ENCODE measurements at regions not wholly inside any gene's neighbourhood (a gene's known extent, or its start where the extent isn't known, plus 50 kb on each side); places are given as distances from the start of the nearest gene placed in this dataset.

- in situ Hi-C loops (cut with HindIII; ENCODE audit: low sequenced_read_pairs), result no loop called here
- DNase-seq (ENCODE audit: low read depth, low spot score), result no peak
- H3K4me3 ChIP-seq (ENCODE audit: low read depth, low read length), result no peak overlapping the region
- TF ChIP-seq, protein P1, sequence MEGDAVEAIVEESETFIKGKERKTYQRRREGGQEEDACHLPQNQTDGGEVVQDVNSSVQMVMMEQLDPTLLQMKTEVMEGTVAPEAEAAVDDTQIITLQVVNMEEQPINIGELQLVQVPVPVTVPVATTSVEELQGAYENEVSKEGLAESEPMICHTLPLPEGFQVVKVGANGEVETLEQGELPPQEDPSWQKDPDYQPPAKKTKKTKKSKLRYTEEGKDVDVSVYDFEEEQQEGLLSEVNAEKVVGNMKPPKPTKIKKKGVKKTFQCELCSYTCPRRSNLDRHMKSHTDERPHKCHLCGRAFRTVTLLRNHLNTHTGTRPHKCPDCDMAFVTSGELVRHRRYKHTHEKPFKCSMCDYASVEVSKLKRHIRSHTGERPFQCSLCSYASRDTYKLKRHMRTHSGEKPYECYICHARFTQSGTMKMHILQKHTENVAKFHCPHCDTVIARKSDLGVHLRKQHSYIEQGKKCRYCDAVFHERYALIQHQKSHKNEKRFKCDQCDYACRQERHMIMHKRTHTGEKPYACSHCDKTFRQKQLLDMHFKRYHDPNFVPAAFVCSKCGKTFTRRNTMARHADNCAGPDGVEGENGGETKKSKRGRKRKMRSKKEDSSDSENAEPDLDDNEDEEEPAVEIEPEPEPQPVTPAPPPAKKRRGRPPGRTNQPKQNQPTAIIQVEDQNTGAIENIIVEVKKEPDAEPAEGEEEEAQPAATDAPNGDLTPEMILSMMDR (IDR thresholded peaks at IDR 0.05; ENCODE audit: low read depth, low read length), result no peak
These were observed 252.0 kb downstream of the SOX4 start for GRCh38 chr6:21845439-21846140.

- TF ChIP-seq, protein P1 (IDR thresholded peaks at IDR 0.05; ENCODE audit: low read depth, low read length), result no peak
- in situ Hi-C loops (cut with HindIII; ENCODE audit: low sequenced_read_pairs), result no loop called here
- DNase-seq (ENCODE audit: low read depth, low spot score), result no peak
- no peak overlapping the region for H3K4me3 ChIP-seq (ENCODE audit: low read depth, low read length)
These were observed 253.2 kb downstream of the SOX4 start for GRCh38 chr6:21846541-21847451.

DNA sequence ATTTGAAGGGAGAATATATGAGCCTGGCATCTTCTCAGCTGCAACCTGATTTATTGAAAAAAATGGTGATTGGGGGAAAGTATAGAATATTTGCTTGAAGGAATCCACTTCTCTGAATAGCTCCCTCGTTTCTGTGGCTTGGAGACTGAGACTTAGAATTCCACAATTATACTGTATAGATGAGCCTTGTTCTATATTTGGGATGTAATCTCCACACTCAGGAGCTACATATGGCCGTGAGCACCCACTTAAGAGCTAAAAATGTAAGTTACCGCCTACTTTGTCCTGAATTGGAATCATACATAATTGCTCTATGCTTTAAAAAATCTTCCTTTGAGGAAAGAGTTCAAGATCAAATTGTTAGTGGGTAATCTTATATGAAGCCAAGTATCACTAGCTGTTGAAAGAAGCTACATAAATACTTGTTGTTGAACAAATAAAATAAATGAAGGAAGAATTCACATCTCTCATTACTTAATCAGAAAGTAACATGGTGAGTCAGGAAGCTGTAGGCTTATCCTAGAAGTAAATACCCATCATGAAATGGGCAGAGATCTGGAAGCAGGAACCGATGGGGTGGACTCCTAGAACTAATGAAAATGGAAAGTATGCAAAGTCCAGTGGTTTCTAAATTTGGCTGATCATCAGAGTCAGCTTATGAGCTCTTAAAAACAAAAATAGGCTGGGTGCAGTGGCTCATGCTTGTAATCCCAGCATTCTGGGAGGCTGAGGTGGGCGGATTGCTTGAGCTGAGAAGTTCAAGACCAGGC, 254.3 kb downstream of the SOX4 start:
- no peak overlapping the region for H3K4me3 ChIP-seq (ENCODE audit: low read depth, low read length)
- TF ChIP-seq, protein P1 (IDR thresholded peaks at IDR 0.05; ENCODE audit: low read depth, low read length), result no peak
- in situ Hi-C loops (cut with HindIII; ENCODE audit: low sequenced_read_pairs), result no loop called here
- DNase-seq (ENCODE audit: low read depth, low spot score), result no peak

DNA sequence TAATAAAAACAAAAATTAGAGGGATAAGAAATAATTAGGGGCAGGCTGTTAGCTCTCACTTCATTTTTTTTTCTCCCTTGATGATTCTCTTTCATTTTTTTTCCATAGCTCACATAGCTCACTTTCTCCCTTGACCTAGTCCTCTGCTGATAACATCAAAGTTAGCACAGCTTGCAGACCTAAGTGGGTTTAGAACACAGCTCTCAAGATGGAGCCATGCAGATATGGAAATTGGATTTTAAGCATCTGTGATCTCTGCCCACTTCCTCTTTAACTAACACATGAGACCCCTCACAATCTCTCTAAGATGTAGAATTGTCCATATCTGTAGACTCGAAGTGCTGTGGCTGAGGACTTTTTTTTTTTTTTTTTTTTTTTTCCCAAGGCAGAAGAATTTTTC, 257.1 kb downstream of the SOX4 start:
- no peak overlapping the region for H3K4me3 ChIP-seq (ENCODE audit: low read depth, low read length)
- no peak for DNase-seq (ENCODE audit: low read depth, low spot score)
- TF ChIP-seq, protein P1 (IDR thresholded peaks at IDR 0.05; ENCODE audit: low read depth, low read length), result no peak
- in situ Hi-C loops (cut with HindIII; ENCODE audit: low sequenced_read_pairs), result no loop called here

DNA sequence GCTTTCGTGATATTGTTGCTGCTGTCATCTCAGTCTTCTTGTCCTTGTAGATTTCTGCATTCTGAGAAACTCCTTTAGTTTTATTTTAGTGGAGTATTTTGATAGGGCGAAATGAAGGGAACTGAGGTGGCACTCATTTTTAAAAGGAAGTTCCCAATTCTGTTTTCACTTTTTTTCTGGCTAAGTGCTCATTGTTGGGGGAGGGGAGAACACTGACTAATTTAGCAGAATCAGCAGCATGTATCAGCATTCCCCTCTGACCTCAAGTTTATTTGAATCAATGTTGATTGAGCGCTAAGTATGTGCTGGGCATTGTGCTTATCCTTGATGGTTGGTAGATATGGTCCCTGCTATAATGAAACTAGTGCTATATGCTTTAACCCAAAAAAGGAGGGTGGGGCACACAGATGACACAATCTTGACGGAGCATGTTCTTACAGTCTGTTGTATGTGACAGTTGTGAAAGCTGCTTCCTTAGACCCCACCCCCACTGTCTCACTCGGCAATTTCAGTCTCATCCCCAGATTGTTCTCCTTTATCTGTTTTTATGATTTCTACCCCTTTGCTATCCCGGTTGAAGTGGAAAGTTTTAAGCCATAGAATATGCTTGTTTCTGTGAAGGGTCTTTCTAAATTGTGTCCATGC, 262.4 kb downstream of the SOX4 start:
- no peak for DNase-seq (ENCODE audit: low read depth, low spot score)
- no peak overlapping the region for H3K4me3 ChIP-seq (ENCODE audit: low read depth, low read length)
- in situ Hi-C loops (cut with HindIII; ENCODE audit: low sequenced_read_pairs), result no loop called here
- TF ChIP-seq, protein P1 (IDR thresholded peaks at IDR 0.05; ENCODE audit: low read depth, low read length), result no peak

DNA sequence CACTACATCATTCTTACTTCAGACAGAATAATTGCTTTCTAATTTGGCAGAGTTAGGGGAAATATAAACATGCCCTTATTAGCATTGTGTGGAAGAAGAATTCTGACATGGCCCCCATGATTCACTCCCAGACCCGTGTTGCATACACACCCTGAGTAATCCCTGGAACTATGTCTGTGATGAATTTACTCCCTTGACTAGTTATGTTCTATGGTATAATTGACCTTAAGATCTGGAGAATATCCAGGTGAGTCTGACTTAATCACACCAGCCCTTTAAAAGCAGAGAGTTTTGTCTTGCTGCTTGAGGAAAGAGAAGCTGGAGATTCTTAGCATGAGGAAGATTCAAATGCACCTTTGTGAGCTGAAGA, 262.9 kb downstream of the SOX4 start:
- DNase-seq (ENCODE audit: low read depth, low spot score), result peak; percentile 58
- in situ Hi-C loops (cut with HindIII; ENCODE audit: low sequenced_read_pairs), result no loop called here
- TF ChIP-seq, protein P1 (IDR thresholded peaks at IDR 0.05; ENCODE audit: low read depth, low read length), result no peak
- no peak overlapping the region for H3K4me3 ChIP-seq (ENCODE audit: low read depth, low read length)
